ES-I3 (cell line): ENCODE measurements at regions not wholly inside any gene's neighbourhood (a gene's known extent, or its start where the extent isn't known, plus 50 kb on each side); places are given as distances from the start of the nearest gene placed in this dataset.

Source experiments
- H3K36me3 ChIP-seq: 2 replicates; pipeline ENCODE4 v1.6.1; 2013; ENCODE audit warnings: mild to moderate bottlenecking, low read length, control low read depth, moderate library complexity; ENCODE audit not compliant: insufficient read depth
- H3K4me1 ChIP-seq: 2 replicates; pipeline ENCODE4 v1.6.1; 2013; ENCODE audit warnings: mild to moderate bottlenecking, control low read depth, low read length; ENCODE audit not compliant: insufficient read depth
- H3K9ac ChIP-seq: 2 replicates; pipeline ENCODE4 v1.6.1; 2013; ENCODE audit warnings: low read depth, mild to moderate bottlenecking, low read length, moderate library complexity
- H3K9me3 ChIP-seq: 2 replicates; pipeline ENCODE4 v1.6.1; 2013; ENCODE audit warnings: mild to moderate bottlenecking, low read length, moderate library complexity; ENCODE audit not compliant: control insufficient read depth, insufficient read depth

DNA sequence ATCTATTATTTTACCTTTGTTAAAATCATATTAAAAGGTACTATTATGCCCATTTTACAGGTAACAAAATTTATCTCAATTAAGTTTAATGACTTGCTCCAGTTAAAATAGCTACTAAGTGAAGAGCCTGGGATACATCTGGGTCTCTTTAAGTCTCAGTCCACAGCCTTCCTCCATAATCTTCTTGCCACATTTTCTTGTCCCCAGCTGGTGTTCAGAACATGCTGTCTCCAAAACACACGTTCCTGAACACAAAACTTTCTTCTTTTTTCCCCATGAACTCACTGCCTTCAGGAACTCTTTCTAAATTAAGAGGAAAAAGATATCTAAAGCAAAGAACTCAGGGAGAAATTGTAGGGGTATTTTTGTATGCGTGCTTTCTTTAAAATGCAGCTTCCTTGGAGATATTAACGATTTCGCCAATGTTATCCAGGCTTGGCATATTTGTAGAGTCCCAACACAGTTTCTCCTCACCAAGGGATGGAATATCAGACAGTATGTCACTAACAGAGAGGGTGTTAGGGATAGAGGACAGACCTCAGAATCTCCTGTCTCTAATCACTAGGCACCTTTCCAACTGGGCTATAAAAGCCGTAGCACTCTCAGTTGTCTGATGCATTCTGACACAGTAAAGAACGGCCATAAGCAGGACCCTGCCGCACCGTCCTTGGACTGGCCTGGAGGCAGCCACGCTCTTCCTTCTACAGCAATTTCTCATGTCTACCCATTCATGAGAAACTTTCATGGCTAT lies 232.8 kb upstream of the BLID start:
- Histone ChIP-seq H3K9me3 (no peaks in the 10 kb centered on the region), H3K4me1 (no peaks in the 10 kb centered on the region), H3K36me3 (no peaks in the 10 kb centered on the region), H3K9ac (no peak overlapping the region)

DNA sequence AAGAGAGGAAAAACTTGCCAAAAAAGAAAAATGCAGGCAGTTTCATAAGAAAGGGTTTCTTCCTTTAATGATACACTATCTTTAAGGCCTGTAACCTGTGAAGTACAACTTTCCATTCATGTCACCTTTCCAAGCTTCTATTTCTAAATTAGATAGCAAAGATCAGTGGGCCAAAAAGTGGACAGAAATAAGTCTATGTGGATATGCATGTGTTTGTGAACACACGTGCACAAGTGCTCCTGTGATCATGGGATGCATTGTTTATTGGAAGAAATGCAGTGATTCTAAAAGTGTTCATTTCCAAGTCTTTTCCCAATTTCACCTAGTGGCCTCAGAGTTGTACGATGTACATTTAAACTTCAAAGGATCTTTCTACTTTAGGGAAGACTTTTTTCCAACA lies 230.0 kb upstream of the BLID start:
- Histone ChIP-seq H3K36me3 (no peaks in the 10 kb centered on the region), H3K9ac (no peak overlapping the region), H3K4me1 (no peaks in the 10 kb centered on the region), H3K9me3 (no peaks in the 10 kb centered on the region)

DNA sequence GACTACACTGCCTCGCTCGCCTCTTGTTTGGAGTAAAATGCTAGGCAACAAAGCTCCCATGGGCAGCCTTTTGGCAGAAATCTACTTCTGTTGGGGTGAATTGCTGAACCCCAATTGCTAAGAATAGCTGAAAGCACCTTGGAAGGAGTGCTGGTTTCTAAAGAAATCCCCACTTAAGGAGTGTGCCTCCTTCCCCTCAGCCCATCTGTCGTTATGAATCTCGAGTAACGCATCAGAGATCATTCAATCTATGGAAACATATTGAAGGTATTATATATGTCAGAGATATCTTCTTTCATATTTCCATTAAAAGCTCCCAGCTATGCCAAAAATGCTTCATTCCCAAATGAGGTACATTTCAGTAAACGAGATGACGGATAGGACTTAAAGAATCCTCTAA lies 229.6 kb upstream of the BLID start:
- Histone ChIP-seq H3K9ac (no peak overlapping the region), H3K9me3 (no peaks in the 10 kb centered on the region), H3K36me3 (no peaks in the 10 kb centered on the region), H3K4me1 (no peaks in the 10 kb centered on the region)

DNA sequence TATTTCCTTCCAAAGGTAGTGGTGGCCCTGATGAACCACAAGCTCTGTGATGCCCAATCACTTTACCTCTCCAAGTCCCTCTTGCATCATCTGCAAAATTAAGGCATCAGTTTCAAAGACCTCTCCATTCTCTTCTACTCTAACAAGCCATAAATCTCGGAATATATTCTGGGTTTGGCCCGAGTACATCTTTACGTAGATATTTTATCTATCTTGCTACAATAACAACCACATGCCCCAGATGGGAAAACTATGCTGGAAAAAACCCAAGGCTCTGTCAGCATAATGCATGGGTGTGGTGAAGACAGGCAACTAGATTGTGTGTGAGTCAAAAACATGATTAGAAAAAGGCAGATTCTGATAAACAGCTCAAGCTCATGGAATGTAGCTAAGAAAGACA lies 228.2 kb upstream of the BLID start:
- no peak overlapping the region for H3K9ac ChIP-seq
- H3K9me3 ChIP-seq = no peaks in the 10 kb centered on the region

DNA sequence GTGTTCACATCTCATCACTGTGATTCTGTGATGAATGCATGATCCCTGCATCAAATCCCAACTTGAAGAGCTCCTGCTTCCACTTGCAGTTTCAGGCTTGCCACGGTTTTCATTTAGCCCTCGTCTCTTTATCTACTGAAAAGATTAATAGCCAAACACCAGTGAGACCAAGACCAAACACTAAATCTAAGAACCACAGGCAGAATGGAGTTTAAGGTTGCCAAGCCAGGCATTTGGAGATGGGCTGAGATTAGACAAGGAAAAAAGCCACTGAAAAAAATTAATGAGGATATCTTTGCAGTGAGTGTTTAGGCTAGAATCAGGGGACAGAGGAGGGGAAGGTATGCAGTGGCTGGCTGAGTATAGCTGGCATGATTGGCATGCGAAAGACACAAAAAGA lies 227.2 kb upstream of the BLID start:
- no peak overlapping the region for H3K9ac ChIP-seq
- no peaks in the 10 kb centered on the region for H3K9me3 ChIP-seq
- H3K36me3 ChIP-seq = no peaks in the 10 kb centered on the region
- H3K4me1 ChIP-seq = no peaks in the 10 kb centered on the region

More for the DNA sequence above, 228.2 kb upstream of the BLID start:
- H3K4me1 ChIP-seq = no peaks in the 10 kb centered on the region
- no peaks in the 10 kb centered on the region for H3K36me3 ChIP-seq

DNA sequence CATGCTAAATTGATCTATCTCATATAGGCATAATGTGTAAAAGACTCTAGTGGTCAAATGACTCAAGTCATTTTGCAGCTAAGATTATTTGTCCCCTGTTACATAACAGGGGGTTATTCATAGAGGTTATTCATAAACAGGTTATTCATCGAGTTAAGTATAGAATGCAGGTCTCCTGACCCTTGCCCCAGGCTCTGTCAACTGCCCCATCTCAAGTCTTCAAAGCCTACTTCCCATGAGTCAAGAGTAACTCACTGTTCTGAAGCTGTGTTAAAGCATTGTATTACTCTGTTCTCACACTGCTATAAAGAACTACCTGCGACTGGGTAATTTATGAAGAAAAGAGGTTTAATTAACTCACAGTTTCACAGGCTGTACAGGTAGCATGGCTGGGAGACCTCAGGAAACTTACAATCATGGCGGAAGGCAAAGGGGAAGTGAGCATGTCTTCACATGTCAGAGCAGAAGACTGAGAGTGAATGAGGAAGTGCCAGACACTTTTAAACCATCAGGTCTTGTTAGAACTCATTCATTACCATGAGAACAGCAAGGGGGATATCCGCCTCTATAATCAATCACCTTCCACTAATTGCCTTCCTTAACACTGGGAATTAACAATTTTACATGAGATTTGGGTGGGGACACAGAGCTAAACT lies 226.2 kb upstream of the BLID start:
- Histone ChIP-seq H3K9ac (no peak overlapping the region), H3K9me3 (no peaks in the 10 kb centered on the region), H3K36me3 (no peaks in the 10 kb centered on the region), H3K4me1 (no peaks in the 10 kb centered on the region)

DNA sequence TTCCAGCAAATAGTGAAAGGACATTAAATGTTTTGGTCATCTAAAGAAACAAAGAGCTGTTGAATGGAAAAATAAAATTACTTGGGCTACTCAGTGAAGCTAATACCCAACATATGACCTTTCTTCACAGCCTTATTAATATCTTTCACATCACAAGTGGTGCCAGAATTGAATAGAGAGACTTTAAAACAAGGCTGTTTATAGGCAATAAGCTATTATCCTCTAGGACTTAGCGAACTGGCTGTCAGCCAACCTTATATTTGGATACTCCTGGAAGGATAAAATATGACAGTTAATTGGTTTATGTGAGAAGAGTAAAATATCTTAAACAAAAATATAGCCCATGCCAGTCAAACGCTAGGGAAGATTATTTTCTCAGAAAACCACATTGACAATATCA lies 225.5 kb upstream of the BLID start:
- Histone ChIP-seq H3K9ac (no peak overlapping the region), H3K36me3 (no peaks in the 10 kb centered on the region), H3K9me3 (no peaks in the 10 kb centered on the region), H3K4me1 (no peaks in the 10 kb centered on the region)

DNA sequence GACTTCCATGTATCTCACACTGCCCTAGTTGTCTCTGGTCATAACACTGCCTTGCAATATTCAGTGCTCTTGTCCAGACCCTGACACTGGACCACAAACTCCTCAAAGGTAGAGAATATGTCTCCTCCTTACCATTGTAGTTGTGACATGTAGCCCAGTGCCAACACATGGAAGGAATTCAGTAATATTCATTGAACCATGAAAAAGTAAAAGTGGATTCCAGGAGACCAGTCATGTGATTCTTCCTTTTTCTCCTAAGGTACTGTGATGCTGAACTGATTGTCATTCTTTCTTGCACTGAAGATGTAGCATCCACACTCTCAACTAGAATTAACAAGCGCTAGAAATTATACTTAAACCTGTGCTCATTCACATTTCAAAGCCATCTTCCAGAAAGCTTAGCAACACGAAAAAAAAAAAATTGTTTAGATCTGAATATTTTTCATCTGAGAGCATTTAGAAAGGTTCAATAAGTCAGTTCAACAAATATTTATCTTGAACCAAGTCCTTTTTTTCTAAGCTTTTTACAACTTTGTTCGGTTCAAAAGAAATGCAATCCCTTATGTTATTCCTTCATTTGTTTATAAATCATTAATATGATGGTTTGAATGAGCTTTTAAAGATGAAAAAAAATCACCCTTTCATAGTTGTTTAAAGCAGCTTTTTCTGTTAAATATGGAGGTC lies 224.7 kb upstream of the BLID start:
- Histone ChIP-seq H3K9ac (no peak overlapping the region), H3K36me3 (no peaks in the 10 kb centered on the region), H3K4me1 (no peaks in the 10 kb centered on the region), H3K9me3 (no peaks in the 10 kb centered on the region)

DNA sequence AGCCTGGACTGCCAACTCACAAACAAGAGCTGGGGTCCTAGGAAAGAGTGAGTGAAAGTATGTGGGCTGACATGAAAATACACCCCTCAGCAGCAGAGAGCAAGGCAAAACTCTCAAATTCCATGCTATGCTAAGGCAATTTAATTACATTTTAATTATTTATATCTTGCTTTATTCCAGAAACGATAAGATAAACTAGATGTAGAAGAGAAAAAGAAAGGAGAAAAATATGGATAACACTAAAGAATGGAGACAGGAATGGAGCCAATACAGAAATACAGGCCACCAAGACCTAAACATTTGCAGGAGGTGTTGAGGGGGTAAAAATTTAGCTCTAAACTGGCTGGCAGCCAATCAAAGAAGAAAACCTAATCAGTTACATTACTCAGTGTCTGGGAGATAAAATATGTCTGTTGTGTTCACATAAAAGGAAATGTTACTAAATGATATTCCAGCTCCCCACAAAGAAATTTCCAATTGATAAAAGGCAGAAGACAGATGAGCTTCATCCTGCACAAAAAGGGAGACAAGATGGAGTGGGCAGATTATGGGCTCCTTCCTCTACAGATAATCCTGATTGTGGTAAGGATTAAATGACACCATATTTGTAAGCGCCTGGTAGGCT lies 223.5 kb upstream of the BLID start:
- no peaks in the 10 kb centered on the region for H3K9me3 ChIP-seq
- H3K9ac ChIP-seq = no peak overlapping the region

DNA sequence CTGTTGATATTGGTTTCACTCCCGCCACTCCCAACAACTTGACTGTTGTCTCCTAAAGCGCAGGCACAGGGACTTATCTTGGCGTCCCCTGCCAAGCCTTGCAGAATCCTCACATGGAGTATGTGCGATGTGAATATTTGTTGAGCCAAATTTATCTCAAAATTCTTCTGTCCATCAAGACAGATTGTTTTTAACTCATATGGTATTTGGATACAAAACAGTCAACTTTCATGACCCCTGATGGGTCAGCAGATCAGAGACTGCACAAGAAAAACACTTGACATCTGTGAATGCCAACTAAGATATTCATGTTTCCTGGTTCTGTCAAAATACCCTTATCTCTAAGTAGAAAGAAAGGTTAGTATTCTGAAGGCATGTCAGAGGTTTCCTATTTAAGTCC lies 221.7 kb upstream of the BLID start:
- Histone ChIP-seq H3K9me3 (no peaks in the 10 kb centered on the region), H3K36me3 (no peaks in the 10 kb centered on the region), H3K9ac (no peak overlapping the region), H3K4me1 (no peaks in the 10 kb centered on the region)

More for the DNA sequence above, 223.5 kb upstream of the BLID start:
- H3K36me3 ChIP-seq = no peaks in the 10 kb centered on the region
- no peaks in the 10 kb centered on the region for H3K4me1 ChIP-seq

DNA sequence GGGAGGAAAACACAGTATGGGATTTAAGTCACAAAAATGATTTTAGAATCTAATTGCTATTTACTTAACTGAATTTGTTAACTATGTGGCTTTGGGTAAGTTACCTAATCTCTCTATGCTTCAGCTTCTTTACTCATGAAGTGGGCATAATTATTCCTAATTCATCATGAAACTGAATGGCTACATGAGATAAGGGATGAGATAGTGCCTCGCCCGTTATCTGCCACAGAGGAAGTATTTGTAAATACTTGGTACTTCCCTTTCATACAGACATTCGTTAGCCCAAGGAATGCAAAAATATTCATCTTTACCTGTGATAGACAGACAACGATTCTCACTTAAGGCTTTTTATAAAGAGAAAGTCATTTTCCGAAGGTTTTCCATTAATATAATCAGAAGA lies 221.2 kb upstream of the BLID start:
- Histone ChIP-seq H3K9ac (no peak overlapping the region), H3K36me3 (no peaks in the 10 kb centered on the region), H3K4me1 (no peaks in the 10 kb centered on the region), H3K9me3 (no peaks in the 10 kb centered on the region)

DNA sequence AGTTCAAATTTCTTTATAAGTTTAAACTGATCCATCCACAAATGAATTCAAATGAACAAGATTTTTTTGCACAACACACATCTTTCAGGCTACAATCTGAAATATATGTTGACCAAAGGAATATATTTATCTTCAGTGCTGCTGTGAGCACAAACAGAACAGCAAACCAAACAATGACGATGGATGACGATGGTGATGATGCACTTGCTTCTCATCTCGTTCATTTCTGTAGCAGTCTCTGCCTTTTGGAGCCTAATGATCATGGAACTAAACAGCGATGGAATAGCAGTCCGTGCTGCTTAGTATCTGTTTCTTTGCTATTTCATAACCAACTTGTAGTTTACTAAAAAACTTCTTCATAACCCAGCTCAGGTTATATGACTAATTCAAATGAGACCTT lies 220.7 kb upstream of the BLID start:
- Histone ChIP-seq H3K9ac (no peak overlapping the region), H3K4me1 (no peaks in the 10 kb centered on the region), H3K9me3 (no peaks in the 10 kb centered on the region), H3K36me3 (no peaks in the 10 kb centered on the region)

DNA sequence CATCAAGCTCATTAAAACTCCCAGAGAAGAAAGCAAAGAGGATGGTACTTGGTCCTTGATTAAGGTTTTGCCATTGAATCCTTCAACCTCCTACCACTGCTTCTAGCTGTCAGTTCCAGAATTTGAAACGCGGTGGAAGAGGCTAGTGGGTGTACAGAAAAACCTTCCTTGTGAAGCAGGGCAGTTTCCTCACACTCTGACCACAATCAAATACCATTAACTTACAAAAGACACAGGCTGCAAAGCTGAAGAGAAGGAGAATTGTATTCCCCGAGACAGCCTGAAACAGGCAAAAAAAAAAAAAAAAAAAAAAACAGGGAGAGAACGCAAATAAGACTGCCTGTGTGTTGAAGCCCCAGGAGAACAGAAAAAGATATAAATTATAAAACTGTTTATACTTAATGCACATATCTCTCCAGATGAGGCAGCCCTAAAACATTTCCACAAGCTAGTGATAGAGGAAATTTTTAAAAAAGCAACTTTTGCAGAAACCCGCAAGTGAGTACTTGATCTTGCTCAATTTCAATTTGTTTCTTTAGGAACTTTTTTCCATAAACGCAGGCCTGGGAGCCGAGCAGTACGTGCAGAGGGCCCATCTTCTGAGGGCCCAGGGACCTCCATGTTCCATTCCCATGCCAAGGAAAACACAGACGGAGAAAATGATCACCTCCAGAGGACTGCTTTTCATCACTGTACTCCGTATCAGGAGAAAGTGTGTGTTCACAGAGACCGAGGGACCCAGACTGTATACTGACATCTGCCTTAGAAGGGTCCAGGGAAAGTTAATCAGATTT lies 218.7 kb upstream of the BLID start:
- no peaks in the 10 kb centered on the region for H3K9me3 ChIP-seq
- H3K9ac ChIP-seq = no peak overlapping the region
- no peaks in the 10 kb centered on the region for H3K36me3 ChIP-seq
- no peaks in the 10 kb centered on the region for H3K4me1 ChIP-seq

DNA sequence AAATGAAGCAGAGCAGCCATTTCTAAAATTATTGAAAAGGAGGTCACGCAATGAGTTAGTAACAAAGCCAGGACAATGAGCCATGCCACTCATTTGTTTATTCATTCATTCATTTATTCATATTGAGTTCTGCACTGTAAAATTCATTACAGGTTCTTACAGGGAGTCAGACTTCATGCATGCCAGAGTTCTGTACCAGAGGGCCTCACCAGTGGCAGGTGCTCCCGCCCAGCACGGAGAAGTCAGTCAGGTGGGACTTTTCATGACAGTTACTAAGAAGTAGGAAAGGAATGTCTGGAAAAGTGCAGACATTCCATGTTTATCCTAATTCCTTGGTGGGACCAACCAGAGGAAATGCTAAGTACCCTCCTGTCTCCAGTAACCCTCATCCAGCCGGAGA lies 217.5 kb upstream of the BLID start:
- no peaks in the 10 kb centered on the region for H3K9me3 ChIP-seq
- no peaks in the 10 kb centered on the region for H3K4me1 ChIP-seq
- no peak overlapping the region for H3K9ac ChIP-seq
- H3K36me3 ChIP-seq = no peaks in the 10 kb centered on the region
